Sigmoid colon (tissue), 6 donors: ENCODE measurements at regions not wholly inside any gene's neighbourhood (a gene's known extent, or its start where the extent isn't known, plus 50 kb on each side); places are given as distances from the start of the nearest gene placed in this dataset.

Experiments used
- DNase-seq: peaks from one replicate; pipeline ENCODE4 v3.0.0-alpha.2; 2019
- H3K27ac ChIP-seq, 4 donors: fragments of 200-600 bp; sonication (generic); one replicate each; pipeline ENCODE4 v1.5.1; 2016 to 2019; ENCODE audit warnings: mild to moderate bottlenecking in 1 of 4
- H3K27me3 ChIP-seq, 3 donors: fragments of 200-600 bp; sonication (generic); one replicate each; pipeline ENCODE4 v1.5.1; 2019; ENCODE audit warnings: mild to moderate bottlenecking in 1 of 3
- H3K36me3 ChIP-seq, 4 donors: fragments of 200-600 bp; sonication (generic); one replicate each; pipeline ENCODE4 v1.5.1; 2016 to 2019
- H3K4me1 ChIP-seq, 4 donors: fragments of 200-600 bp; sonication (generic); one replicate each; pipeline ENCODE4 v1.5.1; 2017 to 2019
- H3K4me3 ChIP-seq, 4 donors: fragments of 200-600 bp; sonication (generic); one replicate each; pipeline ENCODE4 v1.5.1; 2017 to 2019; ENCODE audit warnings: mild to moderate bottlenecking in 2 of 4, moderate library complexity in 1 of 4
- H3K9me3 ChIP-seq, 4 donors: fragments of 200-600 bp in 3 of 4; sonication (generic) in 3 of 4; one replicate each; pipeline versions ENCODE4 v1.5.1 to v1.6.1; 2013 to 2019
- CTCF ChIP-seq, 4 experiments: fragments of 450-650 bp in 3 of 4; fragments of 200-600 bp in 1 of 4; IDR thresholded peaks; one replicate each; pipeline ENCODE4 v1.5.1; 2016 to 2019; ENCODE audit warnings: antibody characterized with exemption in 4 of 4, mild to moderate bottlenecking in 3 of 4, moderate library complexity in 2 of 4
- EP300 ChIP-seq, 4 donors: sonication (generic); formaldehyde crosslinking; IDR thresholded peaks; one replicate each; pipeline ENCODE4 v1.6.1; 2017; ENCODE audit warnings: antibody characterized with exemption in 4 of 4
- POLR2A ChIP-seq, 2 donors: fragments of 450-650 bp; IDR thresholded peaks; one replicate each; pipeline ENCODE4 v1.6.1; 2016; ENCODE audit warnings: antibody characterized with exemption in 2 of 2, mild to moderate bottlenecking in 2 of 2, moderate library complexity in 2 of 2
- POLR2AphosphoS5 ChIP-seq, 4 donors: sonication (generic); formaldehyde crosslinking; IDR thresholded peaks; one replicate each; pipeline ENCODE4 v1.6.1; 2017; ENCODE audit warnings: antibody characterized with exemption in 4 of 4
- WGBS, 2 donors: extraction: QIAGEN DNeasy Blood & Tissue Kit; methylation state at CpG; one replicate each; pipeline ENCODE4 v1.1.7; 2013; 5-methylcytosine and 5-hydroxymethylcytosine counted together
- intact Hi-C: fragments of 100-400 bp; cut with DNase I; formaldehyde crosslinking; loops from one replicate; pipeline ENCODE4 v1.15.1; 2023
- donor health status: healthy with polysubstance abuse.
- donor health status: healthy.

- no peak for DNase-seq
- H3K36me3 ChIP-seq: no peaks in the 10 kb centered on the region
- H3K27ac ChIP-seq: no peak overlapping the region
- 81 to 87% methylated on average over 1 of the region's 1 CpG for WGBS, 2 donors
- intact Hi-C loops: no loop called here
- H3K4me1 ChIP-seq: no peaks in the 10 kb centered on the region
- no peaks in the 10 kb centered on the region for H3K9me3 ChIP-seq
- H3K27me3 ChIP-seq: no peaks in the 10 kb centered on the region
- H3K4me3 ChIP-seq: no peak overlapping the region
- TF ChIP-seq CTCF (IDR thresholded peaks at IDR 0.05): no peak
- TF ChIP-seq EP300 (IDR thresholded peaks at IDR 0.05): no peak
- TF ChIP-seq POLR2AphosphoS5 (IDR thresholded peaks at IDR 0.05): no peak
- TF ChIP-seq POLR2A (IDR thresholded peaks at IDR 0.05): no peak
These were observed 136.1 kb downstream of the MAD2L1 start for GRCh38 chr4:119930546-119930945.

DNA sequence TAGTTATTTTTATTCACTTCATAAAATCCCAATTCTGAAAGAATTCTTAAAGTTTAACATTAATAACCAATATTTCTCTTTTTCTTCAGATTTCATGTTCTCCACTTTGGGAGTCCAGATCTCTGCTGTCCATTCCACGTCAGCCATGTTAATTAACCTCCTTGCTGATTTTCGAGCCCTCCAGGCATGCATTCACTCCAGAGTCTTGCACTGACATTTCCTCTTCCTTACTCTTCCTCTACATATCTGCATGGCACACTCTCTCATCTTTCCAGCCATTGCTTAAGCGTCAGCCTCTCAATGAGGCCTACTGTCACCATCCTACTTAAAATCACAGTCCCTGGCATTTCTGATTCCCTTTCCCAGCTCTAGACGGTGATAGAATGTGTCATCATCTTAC lies 144.8 kb downstream of the MAD2L1 start:
- intact Hi-C loops: no loop called here
- no peak for TF ChIP-seq POLR2A (IDR thresholded peaks at IDR 0.05)

GRCh38 chr4:119906277-119906676 lies 160.4 kb downstream of the MAD2L1 start:
- Histone ChIP-seq H3K27ac (no peak overlapping the region), H3K4me3 (no peak overlapping the region), H3K4me1 (no peaks in the 10 kb centered on the region), H3K9me3 (peaks cover 0 to 3% (median 0%) of the 10 kb centered on the region in 4 donors), H3K36me3 (no peaks in the 10 kb centered on the region), H3K27me3 (no peaks in the 10 kb centered on the region)
- TF ChIP-seq POLR2AphosphoS5 (IDR thresholded peaks at IDR 0.05) (no peak), CTCF (IDR thresholded peaks at IDR 0.05) (no peak), POLR2A (IDR thresholded peaks at IDR 0.05) (no peak), EP300 (IDR thresholded peaks at IDR 0.05) (no peak)
- intact Hi-C loops: no loop called here
- DNase-seq: no peak
- WGBS, 2 donors: 93 to 95% methylated on average over 6 of the region's 6 CpGs

More for the DNA sequence above, 144.8 kb downstream of the MAD2L1 start:
- no peaks in the 10 kb centered on the region for H3K9me3 ChIP-seq
- H3K36me3 ChIP-seq: no peaks in the 10 kb centered on the region
- H3K4me3 ChIP-seq: no peak overlapping the region
- WGBS, 2 donors: 88% methylated on average over 4 of the region's 4 CpGs
- no peaks in the 10 kb centered on the region for H3K27me3 ChIP-seq
- H3K4me1 ChIP-seq: no peaks in the 10 kb centered on the region
- H3K27ac ChIP-seq: no peak overlapping the region
- DNase-seq: no peak

GRCh38 chr4:119898211-119898610 lies 168.4 kb downstream of the MAD2L1 start:
- H3K9me3 ChIP-seq: no peaks in the 10 kb centered on the region
- peak overlapping the region in 1 of 4 donors; percentile 32 for H3K27ac ChIP-seq
- WGBS, 2 donors: 80 to 88% methylated on average over 5 of the region's 5 CpGs
- intact Hi-C loops: loop anchor here (5.0 kb wide), 2 partner anchors 231 to 271 kb away; partner anchors contain the start of gene PDE5A
- H3K36me3 ChIP-seq: no peaks in the 10 kb centered on the region
- H3K4me3 ChIP-seq: no peak overlapping the region
- no peaks in the 10 kb centered on the region for H3K27me3 ChIP-seq
- TF ChIP-seq EP300 (IDR thresholded peaks at IDR 0.05) (no peak), POLR2A (IDR thresholded peaks at IDR 0.05) (no peak), POLR2AphosphoS5 (IDR thresholded peaks at IDR 0.05) (no peak), CTCF (IDR thresholded peaks at IDR 0.05) (no peak)
- peaks cover 0 to 31% (median 12%) of the 10 kb centered on the region in 4 donors for H3K4me1 ChIP-seq
- DNase-seq: no peak

DNA sequence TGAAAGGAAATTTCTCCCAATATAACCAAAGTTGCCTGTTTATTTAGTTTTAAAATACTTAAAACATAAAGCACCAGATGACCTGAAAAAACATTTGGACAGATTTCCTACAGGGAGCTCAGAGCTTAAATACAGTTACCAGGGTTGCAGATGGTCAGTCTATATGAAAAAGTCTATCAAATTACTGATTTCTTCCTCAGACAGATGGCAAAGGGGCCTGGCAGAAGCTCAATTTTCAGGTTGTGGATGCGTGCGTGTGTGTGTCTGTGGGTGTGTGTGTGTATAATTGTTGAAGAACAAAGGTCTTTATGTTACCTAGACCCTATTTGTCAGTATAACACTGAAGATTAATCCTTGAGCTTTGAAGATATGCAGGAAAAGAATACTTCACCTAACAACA lies 169.4 kb downstream of the MAD2L1 start:
- H3K36me3 ChIP-seq: no peaks in the 10 kb centered on the region
- TF ChIP-seq POLR2A (IDR thresholded peaks at IDR 0.05): no peak
- no peak for TF ChIP-seq POLR2AphosphoS5 (IDR thresholded peaks at IDR 0.05)
- TF ChIP-seq EP300 (IDR thresholded peaks at IDR 0.05): no peak
- no peak for TF ChIP-seq CTCF (IDR thresholded peaks at IDR 0.05)
- no peak overlapping the region for H3K27ac ChIP-seq
- no peak for DNase-seq
- peaks cover 0 to 31% (median 12%) of the 10 kb centered on the region in 4 donors for H3K4me1 ChIP-seq
- 33 to 87% methylated on average over 2 of the region's 2 CpGs for WGBS, 2 donors
- no peaks in the 10 kb centered on the region for H3K9me3 ChIP-seq
- H3K27me3 ChIP-seq: no peaks in the 10 kb centered on the region
- H3K4me3 ChIP-seq: no peak overlapping the region
- intact Hi-C loops: loop anchor here (5.0 kb wide), 2 partner anchors 230 to 270 kb away; partner anchors contain the start of gene PDE5A
